ENCODE measurements at regions not wholly inside any gene's neighbourhood (a gene's known extent, or its start where the extent isn't known, plus 50 kb on each side); places are given as distances from the start of the nearest gene placed in this dataset.
"Not testable (repeated sequence)": the region's sequence is repeated elsewhere in the genome, so short reads cannot be mapped to it uniquely, and the experiment has no call there.

DNA sequence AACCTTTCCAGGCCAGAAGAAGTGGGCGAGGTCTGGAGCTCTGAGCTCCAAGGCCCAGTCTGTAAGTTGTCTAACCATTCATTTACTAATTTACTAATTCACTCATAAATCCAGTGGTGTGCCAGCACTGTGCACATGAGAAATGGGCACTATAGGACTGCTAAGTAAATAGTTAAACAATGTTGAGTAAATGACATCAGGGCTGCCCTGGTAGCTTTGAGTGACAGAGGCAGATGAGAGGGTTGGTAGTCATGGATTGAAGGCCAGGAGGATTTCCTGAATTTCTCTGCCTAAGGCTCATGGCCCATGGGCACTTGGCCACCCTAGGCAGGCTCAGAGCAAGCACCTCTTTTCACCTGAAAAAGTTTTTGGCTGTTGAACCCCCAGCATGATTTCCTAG, 216.9 kb upstream of the RXFP2 start:
- DNase-seq: no peak

DNA sequence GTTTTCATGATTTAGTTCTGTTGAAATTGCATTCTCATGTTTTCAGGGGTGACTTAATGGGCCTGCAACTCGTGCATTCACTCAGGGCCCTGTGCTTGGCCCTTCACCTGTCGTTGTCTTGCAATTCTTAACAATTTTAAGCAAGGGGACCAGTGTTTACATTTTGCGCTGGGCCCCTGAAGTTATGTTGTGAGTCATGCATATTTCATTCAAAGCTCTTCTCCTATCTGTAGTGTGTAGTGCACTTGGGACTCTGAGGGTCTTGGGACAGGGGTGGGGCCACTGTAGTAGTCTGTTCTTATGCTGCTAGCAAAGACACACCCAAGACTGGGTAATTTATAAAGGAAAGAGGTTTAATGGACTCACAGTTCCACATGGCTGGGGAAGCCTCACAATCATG, 211.2 kb upstream of the RXFP2 start:
- DNase-seq: no peak

DNA sequence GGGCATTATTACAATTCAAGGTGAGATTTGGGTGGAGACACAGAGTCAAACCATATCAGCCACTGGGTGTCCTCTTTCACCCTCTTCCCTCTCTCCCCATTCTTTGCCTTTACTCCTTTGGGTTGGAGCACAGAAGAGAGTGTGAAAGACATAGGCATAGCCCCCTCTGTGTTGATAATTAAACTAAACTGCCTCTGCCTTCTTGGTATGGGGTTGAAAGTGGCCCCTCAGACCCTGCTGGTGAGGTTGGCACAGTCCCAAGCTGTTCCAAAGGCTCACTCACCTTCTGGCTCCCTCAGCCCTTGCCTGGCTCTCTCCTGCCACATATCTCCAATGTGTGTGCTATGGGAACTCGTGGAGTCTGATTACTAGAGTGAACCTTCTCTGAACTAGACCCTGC, 210.6 kb upstream of the RXFP2 start:
- DNase-seq: no peak

DNA sequence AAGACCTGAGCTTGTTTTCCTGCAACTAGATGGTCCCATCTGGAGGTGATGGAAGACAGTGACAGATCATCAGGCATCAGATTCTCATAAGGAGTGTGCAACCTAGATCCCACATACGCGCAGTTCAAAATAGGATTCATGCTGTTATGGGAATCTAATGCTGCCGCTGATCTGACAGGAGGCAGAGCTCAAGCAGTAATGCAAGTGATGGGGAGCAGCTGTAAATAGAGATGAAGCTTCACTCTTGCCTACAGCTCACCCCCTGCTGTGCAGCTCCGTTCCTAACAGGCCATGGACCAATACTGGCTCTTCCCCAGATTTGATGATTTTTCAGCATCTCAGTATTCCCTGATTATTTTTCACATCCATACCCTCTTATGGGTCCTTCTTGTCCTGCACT, 208.4 kb upstream of the RXFP2 start:
- DNase-seq: no peak

DNA sequence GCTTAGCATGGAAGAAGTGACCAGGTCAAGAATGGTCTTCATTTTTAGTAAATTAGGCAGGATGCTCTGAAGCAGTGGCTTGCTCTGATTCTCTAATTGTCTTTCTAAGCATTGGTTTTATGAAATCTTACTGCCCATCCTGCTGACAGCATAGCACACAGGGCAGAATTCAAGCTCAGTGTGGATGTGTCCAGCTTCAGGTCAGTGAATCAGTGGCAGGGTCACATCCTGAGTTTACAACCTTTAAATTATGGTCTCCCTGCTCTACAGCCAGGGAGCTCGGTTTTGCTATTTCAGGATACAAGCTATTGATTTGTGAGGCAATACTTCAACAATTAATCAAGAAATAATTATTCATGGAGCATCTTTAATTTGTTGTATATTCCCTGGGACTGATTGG, 202.3 kb upstream of the RXFP2 start:
- no peak for DNase-seq

DNA sequence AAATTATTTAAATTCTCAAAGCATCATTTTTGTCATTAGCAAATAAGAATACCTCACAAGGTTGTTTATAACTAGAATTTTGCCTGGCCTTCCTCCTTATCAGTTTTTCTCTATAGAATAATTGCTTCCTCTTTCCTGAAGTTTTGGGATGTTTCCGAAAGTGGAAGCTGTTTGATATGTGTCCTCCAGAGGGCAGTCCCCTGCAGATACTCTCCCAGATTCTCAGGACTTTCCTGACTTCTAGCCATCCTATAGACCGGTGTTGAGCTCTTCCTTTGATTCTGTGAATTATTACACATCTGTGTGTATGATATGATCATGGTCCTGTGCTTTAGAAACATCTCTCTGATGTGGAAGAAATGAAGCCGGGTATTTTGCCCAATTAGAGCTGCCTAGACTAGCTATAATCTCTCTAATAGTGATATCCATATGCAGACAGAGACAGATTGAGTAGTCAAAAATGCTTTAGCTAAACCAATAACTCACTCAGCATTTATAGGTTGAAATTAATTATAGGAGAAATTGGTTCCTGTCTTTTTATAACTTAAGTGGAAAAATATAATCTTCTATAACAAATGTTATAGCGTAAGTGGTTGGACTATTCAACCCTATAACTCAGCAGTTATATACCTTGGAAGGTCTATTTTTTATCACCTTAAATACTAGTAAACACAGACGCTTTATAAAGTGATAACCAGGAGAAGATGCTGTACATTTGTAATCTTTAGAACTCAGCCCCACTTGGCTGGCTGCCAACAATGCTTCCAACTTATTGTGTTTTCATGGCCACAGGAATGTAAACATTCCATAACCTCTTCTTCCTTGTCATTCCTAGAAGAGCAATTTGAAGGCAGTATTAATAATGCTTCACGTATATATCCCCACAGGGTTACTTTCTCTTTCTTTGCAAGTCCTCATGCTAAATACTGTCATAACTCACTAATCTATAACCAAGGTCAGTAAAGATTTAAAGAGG, 201.0 kb upstream of the RXFP2 start:
- no peak for DNase-seq

DNA sequence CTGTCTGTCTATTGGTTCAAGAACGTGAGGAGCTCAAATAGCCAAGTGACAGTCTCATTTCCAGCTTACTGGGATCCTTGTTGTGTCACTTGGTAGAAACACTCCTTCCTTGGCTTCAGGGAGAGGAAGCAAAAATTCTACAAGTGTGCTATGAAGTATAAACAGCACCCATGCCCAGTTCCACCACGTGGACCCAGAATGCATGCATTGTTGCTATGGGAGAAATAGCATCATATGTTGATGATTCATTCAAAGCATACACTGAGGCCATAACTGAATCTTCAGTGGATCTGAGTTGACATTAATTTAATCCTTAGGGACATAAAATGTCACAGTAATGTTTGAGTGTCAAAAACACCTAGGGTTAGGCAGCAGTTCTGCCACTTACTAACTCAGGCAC, 199.0 kb upstream of the RXFP2 start:
- DNase-seq: no peak

DNA sequence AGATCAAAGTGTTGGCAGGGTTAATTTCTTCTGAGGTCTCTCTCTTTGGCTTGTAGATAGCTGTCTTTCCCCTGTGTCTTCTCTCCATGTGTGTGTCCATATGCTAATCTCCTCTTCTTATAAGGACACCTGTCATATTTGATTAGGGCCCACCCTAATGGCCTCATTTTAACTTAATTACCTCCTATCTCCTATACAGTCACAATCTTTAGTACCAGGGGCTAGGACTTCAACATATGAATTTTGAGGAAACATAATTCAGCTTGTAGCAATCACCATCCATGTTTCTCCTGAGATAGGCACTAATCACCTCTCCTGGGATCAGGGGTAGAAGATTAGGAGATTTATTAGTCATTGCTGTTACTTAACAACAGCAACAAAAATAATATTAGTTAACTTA, 196.1 kb upstream of the RXFP2 start:
- no peak for DNase-seq

DNA sequence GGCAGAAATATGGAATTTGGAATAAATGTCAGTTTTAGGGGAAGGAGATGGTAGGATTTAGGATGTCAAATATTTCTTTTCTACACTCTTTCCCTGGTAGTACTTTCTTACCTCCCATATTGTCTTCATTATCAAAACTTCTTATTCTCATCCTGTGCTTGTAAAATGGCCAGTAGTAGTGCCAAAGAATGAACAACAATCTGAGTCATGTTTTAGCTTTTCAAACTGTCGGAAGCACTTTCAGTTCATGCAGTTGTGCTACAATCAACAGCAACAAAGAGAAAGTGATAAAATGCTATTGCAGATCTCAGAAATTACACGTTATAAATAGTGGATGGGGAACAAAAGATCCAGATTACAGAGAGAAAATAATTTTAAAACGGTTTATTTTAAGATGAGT, 193.7 kb upstream of the RXFP2 start:
- no peak for DNase-seq

DNA sequence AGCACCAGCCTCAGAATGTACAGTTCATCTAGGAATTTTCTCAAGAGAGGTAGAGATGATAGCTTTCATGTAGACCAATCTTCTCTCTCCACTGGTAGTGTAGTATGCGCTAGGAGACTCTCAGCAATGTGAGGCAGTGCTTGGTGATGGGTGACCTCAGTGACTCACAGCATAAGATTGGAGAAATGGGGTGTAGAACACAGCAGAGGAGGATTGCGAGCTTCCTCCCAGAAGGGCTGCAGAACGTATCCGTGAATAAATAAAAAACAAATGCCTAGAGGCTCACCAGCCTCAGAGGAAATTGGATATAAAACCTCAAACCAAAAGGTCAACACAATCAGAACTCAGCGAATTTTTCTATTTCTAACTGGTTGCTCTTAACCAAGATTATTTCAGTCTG, 182.9 kb upstream of the RXFP2 start:
- DNase-seq: no peak

DNA sequence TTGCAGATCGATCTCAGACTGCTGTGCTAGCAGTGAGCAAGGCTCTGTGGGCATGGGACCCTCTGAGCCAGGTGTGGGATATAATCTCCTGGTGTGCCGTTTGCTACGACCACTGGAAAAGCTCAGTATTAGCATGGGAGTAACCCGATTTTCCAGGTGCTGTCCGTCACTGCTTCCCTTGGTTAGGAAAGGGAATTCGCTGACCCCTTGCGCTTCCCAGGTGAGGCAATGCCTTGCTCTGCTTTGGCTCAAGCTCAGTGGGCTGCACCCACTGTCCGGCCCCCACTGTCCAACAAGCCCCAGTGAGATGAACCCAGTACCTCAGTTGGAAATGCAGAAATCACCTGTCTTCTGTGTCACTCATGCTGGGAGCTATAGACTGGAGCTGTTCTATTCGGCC, 155.1 kb upstream of the RXFP2 start:
- not testable (repeated sequence) for DNase-seq

DNA sequence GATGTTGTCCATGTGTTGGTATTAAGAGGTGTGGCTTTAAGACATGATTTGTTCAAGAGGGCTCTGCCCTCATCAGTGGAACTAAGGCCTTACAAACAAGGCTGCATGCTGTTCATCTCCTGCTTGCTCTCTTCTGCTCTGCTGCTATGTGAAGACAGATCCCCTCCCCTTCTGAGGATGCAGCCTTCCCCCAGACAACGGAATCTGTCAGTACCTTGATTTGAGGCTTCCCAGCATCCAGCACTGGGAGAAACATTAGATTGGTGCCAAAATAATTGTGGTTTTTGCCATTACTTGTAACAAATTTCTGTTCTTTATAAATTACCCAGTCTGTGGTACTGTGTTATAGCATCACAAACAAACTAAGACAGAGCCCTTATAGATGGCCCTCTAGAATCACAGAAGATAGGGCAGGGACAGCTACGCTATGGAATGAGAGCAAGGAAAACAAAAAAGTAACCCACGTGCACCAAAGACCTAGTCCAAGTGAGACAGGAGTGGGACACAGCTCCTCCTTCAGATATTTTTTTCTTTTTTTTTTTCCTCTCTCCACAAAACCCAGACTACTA, 151.5 kb upstream of the RXFP2 start:
- DNase-seq: no peak

DNA sequence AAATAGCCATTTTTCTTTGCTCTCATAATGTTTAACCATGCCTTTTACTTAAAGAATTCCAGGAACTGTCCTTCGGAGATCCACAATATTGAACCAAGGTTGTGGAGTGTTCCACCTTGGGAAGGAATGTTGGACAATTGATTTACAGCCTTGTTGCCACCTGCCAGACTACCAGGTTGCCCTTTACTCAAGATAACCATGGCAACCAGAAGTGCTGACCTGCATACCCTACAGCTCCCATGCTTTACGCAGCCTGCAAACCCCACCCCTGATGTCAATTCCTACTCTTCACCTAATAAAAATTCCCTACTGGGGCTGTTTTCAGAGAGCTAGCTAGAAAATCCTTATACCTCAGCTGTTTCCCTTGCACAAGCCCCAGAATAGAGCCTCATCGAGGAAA, 151.0 kb upstream of the RXFP2 start:
- no peak for DNase-seq

DNA sequence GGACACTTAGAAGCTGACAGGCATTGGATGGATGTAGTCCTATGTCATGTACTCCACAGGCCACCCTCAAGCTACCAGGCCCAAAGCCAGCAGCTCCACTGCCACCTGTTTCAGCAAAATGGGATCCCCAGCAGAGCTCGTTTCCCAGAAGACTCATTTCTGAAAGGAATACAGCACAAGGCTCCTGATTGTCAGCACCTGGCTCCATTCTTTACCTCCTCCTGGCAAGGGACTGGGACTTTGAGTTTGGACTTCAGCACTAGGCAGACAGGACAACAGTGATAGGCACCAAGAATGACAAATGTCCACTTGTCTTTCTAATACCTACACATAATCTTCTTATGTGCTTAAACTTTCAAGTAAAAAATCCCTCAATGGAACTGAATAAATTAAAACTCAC, 150.4 kb upstream of the RXFP2 start:
- no peak for DNase-seq

DNA sequence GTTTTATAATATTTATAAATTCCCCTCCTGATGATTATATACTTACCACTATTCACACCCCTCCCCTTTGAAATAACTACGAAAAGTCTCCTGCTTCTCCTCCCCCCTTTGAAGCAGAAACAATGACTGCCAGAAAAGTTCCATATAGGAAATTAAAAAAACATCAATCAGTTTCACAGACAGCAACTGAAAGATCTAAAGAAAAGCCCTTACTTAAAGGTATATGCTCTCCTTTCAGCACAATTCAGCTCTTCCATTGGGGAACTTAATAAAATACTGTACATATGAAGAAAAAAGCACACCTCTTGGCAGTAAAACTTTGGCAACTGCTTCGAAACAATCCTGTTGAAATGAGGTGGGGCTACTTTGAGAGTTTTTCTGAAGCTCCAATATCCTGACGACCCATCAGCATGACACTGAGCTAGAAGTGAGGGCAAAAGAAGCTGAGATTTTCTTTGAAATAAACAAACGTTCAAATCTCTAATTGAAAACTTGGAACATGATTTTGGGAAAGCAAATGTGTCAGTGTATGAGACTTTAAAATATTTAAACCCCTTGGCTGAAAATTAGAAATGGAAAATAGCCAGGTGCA, 147.6 kb upstream of the RXFP2 start:
- DNase-seq: no peak

DNA sequence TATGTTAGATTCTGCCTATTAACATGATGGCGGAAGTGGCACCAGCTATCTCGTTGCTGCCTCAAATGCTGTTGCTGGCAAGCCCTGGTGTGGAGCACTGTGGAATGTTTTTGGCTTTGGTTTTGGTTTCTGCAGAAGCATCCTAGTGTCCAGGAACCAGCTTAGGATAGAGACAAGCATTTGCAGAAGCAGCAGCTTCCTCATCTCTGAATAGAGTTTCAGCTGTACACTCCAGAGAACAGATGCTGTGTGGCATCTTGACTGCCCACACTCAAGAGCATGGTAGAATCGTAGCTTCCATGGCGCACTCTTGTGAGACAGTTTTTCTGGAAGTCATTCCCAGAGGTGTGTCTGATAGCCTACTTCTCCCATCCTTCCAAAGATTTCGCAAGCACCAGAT, 145.3 kb upstream of the RXFP2 start:
- no peak for DNase-seq

DNA sequence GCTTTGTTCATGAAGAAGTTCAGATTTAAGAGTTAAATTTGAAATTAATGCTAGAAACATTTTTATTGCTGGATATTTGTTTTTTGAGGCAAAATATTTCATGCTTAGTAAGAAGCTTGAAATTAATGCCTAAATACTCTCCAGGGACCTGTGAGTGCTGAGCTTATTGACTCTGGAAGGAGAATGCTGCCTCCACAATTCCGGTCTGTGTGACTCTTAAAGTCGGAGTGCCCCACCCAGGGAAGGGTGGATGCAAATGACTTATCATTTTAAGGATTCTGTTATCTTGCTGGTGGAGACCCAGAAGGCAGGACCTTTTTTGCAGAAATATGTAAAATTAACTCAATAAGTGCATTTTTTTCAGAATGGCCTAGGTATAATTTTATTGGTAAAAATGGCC, 143.8 kb upstream of the RXFP2 start:
- DNase-seq: no peak

DNA sequence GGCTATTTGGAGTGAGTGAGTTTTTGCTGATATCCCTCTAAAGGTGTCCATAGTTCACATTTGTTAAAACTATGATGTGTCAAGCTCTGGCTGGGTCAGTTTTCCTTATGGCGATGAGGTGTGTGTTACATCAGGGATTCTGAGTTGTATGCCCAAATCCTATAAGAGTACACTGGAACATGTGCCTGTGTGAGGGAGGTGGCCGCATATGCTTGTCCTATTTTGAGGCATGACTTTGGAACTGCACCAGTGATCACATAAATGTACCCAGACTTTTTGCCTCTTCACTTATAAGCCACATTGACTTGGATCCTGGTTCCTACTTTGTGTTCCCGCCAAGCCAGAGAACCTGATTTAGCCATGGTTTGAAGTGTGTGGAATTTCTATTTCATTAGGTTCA, 140.3 kb upstream of the RXFP2 start:
- no peak for DNase-seq

DNA sequence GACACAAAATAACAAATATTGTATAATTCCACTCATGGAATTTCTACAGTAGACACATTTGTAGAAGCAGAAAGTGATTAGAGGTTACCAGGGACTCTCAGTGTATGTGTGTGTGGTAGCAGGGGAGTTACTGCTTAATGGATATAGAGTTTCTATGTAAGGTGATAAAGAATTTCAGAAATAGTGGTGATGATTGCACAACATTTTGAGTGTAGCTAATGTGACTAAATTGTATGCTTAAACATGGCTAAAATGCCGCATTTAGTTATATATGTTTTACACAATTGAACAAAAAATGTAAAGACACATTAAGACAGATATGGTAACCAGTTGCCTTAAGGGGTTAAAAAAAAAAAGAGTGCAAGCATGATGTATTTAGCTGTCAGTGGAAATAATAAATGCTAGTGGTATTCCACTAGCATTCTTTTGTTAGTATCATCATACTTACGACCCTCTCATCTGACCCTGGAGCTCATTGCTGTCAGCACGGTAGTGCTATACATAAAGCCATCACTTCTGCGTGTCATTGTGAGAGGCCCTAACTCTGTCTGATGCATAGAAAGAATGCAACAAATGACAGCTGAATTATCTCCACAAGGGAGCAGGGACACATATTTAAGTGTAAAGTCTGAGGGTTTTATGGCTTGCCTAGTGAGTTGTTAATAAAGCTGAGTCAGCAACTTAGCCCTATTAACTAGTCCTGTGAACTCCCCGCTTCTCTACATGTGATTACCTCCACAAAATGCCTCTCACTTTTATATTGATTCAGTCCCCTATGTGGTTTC, 134.1 kb upstream of the RXFP2 start:
- DNase-seq: no peak

DNA sequence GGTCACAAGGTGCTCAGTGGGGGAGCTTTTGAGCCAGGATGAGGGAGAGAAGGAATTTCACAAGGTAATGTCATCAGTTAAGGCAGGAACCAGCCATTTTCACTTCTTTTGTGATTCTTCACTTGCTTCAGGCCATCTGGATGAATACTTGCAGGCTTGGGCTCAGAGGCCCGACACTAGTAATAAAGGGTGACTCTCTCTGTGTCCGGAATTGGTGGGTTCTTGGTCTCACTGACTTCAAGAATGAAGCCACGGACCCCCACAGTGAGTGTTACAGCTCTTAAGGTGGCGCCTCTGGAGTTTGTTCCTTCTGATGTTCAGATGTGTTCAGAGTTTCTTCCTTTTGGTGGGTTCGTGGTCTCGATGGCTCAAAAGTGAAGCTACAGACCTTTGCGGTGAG, 131.8 kb upstream of the RXFP2 start:
- DNase-seq: not testable (repeated sequence)

DNA sequence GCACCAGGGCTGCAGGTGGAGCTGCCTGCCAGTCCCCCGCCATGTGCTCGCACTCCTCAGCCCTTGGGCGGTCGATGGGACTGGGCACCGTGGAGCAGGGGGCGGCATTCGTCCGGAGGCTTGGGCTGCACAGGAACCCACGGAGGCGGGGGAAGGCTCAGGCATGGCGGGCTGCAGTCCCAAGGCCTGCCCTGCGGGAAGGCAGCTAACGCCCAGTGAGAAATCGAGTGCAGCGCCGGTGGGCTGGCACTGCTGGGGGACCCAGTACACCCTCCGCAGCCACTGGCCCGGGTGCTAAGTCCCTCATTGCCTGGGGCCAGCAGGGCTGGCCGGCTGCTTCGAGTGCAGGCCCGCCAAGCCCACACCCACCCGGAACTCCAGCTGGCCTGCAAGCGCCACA, 130.5 kb upstream of the RXFP2 start:
- not testable (repeated sequence) for DNase-seq

DNA sequence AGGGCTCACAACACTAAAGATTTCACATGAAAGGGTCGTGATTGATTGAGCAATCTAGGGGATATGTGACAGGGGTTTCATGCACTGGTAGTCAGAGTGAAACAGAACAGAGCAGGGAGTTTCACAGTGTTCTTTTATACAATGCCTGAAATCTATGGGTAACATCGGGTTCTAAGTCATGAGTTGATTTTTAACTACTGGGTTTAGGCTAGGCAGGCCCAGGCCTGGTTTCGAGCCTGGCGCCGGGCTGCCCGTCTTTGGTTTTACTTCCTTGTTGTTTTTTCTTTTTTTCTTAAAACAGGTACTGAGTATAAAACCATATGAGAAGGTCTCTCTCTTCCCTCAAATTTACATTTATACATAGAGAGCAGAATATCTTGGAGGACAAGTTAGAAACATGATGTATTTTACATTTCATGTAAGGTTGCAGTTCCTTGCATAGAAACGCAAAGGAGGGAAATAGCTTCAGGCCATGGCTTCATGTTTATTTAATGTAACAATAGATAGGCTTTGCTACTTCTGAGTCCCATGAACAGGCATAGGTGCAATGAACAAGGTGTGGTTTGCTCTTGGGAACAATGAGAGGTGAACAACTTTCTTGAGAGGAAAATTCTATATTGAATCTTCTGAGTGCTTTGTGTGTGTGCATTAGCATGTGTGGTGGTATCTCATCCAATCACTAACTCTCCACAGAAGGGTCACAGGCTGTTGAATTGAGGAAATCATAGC, 128.9 kb upstream of the RXFP2 start:
- DNase-seq: no peak

DNA sequence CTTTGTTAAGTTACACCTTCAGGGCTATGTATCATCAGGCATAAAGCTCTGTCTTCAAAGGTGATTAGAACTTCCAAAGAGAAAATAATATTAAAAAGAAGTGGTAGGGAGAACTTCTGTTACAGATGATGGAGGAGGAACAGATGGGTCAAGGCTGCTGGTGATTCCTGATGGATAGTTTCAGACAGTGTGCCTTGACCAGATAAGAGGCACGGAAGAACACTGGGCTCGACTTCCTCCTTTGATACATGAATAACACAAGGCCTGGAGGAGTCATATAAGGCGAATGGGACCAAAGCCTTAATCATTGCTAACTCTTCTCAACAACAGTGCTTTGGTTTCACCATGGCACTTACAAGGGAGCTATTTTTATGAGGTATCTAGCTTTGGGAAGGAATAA, 128.1 kb upstream of the RXFP2 start:
- no peak for DNase-seq
